ENCODE measurements at regions not wholly inside any gene's neighbourhood (a gene's known extent, or its start where the extent isn't known, plus 50 kb on each side); places are given as distances from the start of the nearest gene placed in this dataset.

- Histone ChIP-seq H3K36me3 (ENCODE audit: control insufficient read depth, insufficient read depth, low read length) (no peaks in the 10 kb centered on the region), H3K4me3 (ENCODE audit: low read length) (no peak overlapping the region), H3K9me3 (ENCODE audit: control insufficient read depth, low read length) (no peaks in the 10 kb centered on the region), H3K27me3 (ENCODE audit: control insufficient read depth, insufficient read depth, low read length) (no peaks in the 10 kb centered on the region), H3K4me1 (ENCODE audit: control insufficient read depth, insufficient read depth, low read length) (peaks cover 9% of the 10 kb centered on the region), H3K9ac (ENCODE audit: low read length) (no peak overlapping the region)
Measured at GRCh38 chr1:22224091-22224490, 81.2 kb upstream of the WNT4 start.

GRCh38 chr1:22224631-22225030, 81.7 kb upstream of the WNT4 start:
- H3K27me3 ChIP-seq (ENCODE audit: control insufficient read depth, insufficient read depth, low read length) = no peaks in the 10 kb centered on the region

DNA sequence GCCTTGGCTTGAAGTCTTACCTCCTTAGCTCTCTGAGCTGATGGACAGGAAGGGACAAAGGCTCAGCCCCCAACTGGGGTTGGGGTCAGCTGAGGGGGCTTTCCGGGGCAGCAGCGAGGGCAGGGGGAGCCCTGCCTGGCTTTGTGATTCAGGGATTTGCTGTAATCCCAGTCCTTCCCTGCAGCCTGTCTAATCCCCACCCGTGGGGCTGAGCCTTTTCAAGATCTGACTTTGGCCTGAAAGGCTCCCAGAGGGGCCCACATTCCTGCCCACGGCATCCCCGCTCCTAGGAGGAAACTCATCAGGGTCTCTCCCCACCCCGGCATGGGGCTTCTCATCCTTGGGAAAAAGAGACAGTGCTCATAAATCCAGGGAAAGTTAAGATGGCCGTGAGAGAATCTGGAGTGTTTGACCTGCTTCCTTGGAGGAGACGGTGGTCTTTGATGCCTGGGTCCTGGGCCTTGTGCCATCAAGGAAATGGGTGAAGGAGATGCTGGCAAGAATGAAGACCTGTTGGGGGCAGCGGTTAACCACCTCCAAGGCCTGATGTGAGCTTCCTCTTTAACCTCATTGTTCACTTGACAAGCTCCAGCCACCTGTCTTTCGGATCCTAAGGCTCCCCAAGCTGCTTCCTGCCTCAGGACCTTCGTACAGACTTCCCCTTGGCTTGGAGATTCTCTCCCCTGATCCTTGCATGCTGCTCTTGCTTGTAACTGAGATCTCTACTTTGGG, 83.1 kb upstream of the WNT4 start:
- H3K4me1 ChIP-seq (ENCODE audit: control insufficient read depth, insufficient read depth, low read length) = peaks cover 10% of the 10 kb centered on the region
- no peaks in the 10 kb centered on the region for H3K27me3 ChIP-seq (ENCODE audit: control insufficient read depth, insufficient read depth, low read length)
- H3K36me3 ChIP-seq (ENCODE audit: control insufficient read depth, insufficient read depth, low read length) = no peaks in the 10 kb centered on the region
- H3K9me3 ChIP-seq (ENCODE audit: control insufficient read depth, low read length) = no peaks in the 10 kb centered on the region
- no peak overlapping the region for H3K9ac ChIP-seq (ENCODE audit: low read length)
- no peak overlapping the region for H3K4me3 ChIP-seq (ENCODE audit: low read length)

More at GRCh38 chr1:22224631-22225030, 81.7 kb upstream of the WNT4 start:
- Histone ChIP-seq H3K9ac (ENCODE audit: low read length) (no peak overlapping the region), H3K36me3 (ENCODE audit: control insufficient read depth, insufficient read depth, low read length) (no peaks in the 10 kb centered on the region), H3K4me1 (ENCODE audit: control insufficient read depth, insufficient read depth, low read length) (peaks cover 10% of the 10 kb centered on the region), H3K9me3 (ENCODE audit: control insufficient read depth, low read length) (no peaks in the 10 kb centered on the region), H3K4me3 (ENCODE audit: low read length) (no peak overlapping the region)

GRCh38 chr1:22228074-22228473, 85.2 kb upstream of the WNT4 start:
- H3K4me1 ChIP-seq (ENCODE audit: control insufficient read depth, insufficient read depth, low read length) = peaks cover 10% of the 10 kb centered on the region
- H3K9ac ChIP-seq (ENCODE audit: low read length) = no peak overlapping the region
- no peaks in the 10 kb centered on the region for H3K36me3 ChIP-seq (ENCODE audit: control insufficient read depth, insufficient read depth, low read length)
- H3K9me3 ChIP-seq (ENCODE audit: control insufficient read depth, low read length) = no peaks in the 10 kb centered on the region
- H3K4me3 ChIP-seq (ENCODE audit: low read length) = no peak overlapping the region
- H3K27me3 ChIP-seq (ENCODE audit: control insufficient read depth, insufficient read depth, low read length) = no peaks in the 10 kb centered on the region

DNA sequence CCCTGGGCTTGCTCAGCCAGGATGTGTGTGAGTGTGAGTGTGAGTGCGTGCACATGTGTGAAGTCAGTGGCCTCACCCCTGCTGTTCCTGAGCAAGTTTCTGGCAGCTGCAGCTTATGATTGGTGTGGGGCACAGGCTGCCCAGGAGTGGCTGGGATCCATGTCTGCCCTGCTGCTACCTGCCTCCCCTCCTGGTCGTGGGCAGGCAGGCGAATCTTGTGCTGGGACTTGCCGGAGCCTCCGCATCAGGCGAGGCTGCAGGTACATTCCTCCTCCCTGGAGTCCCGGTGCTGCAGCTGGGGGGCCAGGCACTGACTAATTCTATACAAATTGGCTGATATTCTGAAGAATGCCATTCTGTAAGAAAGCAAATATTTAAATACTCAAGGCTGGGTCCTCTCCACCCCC, 85.6 kb upstream of the WNT4 start:
- Histone ChIP-seq H3K27me3 (ENCODE audit: control insufficient read depth, insufficient read depth, low read length) (no peaks in the 10 kb centered on the region), H3K36me3 (ENCODE audit: control insufficient read depth, insufficient read depth, low read length) (no peaks in the 10 kb centered on the region), H3K4me3 (ENCODE audit: low read length) (no peak overlapping the region), H3K9me3 (ENCODE audit: control insufficient read depth, low read length) (no peaks in the 10 kb centered on the region), H3K4me1 (ENCODE audit: control insufficient read depth, insufficient read depth, low read length) (peaks cover 10% of the 10 kb centered on the region), H3K9ac (ENCODE audit: low read length) (no peak overlapping the region)

DNA sequence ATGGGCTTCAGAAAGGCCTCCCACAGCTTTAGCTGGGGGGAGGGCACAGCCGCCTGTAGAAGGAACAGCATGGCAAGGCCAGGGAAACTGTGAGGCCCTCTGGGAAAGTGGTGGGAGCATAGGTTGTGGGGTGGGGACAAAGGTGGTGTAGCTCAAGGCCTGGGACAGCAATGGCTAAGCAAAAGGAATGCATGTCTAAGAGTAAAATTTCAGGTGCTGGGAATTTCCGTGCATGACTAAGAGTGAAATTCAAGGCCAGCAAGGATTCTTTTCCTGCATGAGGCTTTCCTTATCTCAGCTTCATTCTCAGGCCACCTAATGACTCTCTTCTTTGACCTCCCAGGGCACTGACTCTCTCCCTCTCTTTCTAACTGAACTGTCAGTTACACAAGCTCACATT, 86.5 kb upstream of the WNT4 start:
- H3K4me3 ChIP-seq (ENCODE audit: low read length) = no peak overlapping the region
- H3K9ac ChIP-seq (ENCODE audit: low read length) = no peak overlapping the region
- H3K27me3 ChIP-seq (ENCODE audit: control insufficient read depth, insufficient read depth, low read length) = no peaks in the 10 kb centered on the region
- H3K36me3 ChIP-seq (ENCODE audit: control insufficient read depth, insufficient read depth, low read length) = no peaks in the 10 kb centered on the region
- H3K4me1 ChIP-seq (ENCODE audit: control insufficient read depth, insufficient read depth, low read length) = peaks cover 10% of the 10 kb centered on the region
- no peaks in the 10 kb centered on the region for H3K9me3 ChIP-seq (ENCODE audit: control insufficient read depth, low read length)

DNA sequence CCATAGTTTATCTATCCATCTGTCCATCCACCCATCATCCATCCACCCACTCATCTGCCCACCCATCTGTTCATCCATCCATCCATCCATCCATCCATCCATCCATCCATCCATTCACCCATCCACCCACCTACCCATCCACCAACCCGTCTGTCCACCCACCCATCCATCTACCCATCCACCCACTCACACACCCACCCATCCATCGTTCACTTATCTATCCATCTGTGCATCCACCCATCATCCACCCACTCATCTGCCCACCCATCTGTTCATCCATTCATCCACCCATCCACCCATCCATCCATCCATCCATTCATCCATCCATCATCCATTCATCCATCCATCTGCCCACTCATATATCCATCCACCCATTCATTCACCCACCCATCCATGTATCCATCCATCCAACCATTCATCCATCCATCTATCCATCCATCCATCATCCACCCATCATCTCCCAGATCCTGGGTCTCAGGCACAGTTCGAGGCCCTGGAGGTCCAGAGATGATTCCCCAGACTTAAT, 88.2 kb upstream of the WNT4 start:
- Histone ChIP-seq H3K9ac (ENCODE audit: low read length) (no peak overlapping the region), H3K9me3 (ENCODE audit: control insufficient read depth, low read length) (no peaks in the 10 kb centered on the region), H3K4me1 (ENCODE audit: control insufficient read depth, insufficient read depth, low read length) (peaks cover 10% of the 10 kb centered on the region), H3K36me3 (ENCODE audit: control insufficient read depth, insufficient read depth, low read length) (no peaks in the 10 kb centered on the region), H3K4me3 (ENCODE audit: low read length) (no peak overlapping the region), H3K27me3 (ENCODE audit: control insufficient read depth, insufficient read depth, low read length) (no peaks in the 10 kb centered on the region)

- no peak overlapping the region for H3K9ac ChIP-seq (ENCODE audit: low read length)
- no peak overlapping the region for H3K4me3 ChIP-seq (ENCODE audit: low read length)
- no peaks in the 10 kb centered on the region for H3K9me3 ChIP-seq (ENCODE audit: control insufficient read depth, low read length)
- peaks cover 2% of the 10 kb centered on the region for H3K27me3 ChIP-seq (ENCODE audit: control insufficient read depth, insufficient read depth, low read length)
- no peaks in the 10 kb centered on the region for H3K36me3 ChIP-seq (ENCODE audit: control insufficient read depth, insufficient read depth, low read length)
- H3K4me1 ChIP-seq (ENCODE audit: control insufficient read depth, insufficient read depth, low read length) = peaks cover 10% of the 10 kb centered on the region
Measured at GRCh38 chr1:22231995-22232690, 89.2 kb upstream of the WNT4 start.

GRCh38 chr1:22233222-22233621, 90.3 kb upstream of the WNT4 start:
- H3K4me1 ChIP-seq (ENCODE audit: control insufficient read depth, insufficient read depth, low read length) = peaks cover 9% of the 10 kb centered on the region
- H3K27me3 ChIP-seq (ENCODE audit: control insufficient read depth, insufficient read depth, low read length) = peaks cover 2% of the 10 kb centered on the region
- no peak overlapping the region for H3K9ac ChIP-seq (ENCODE audit: low read length)
- H3K9me3 ChIP-seq (ENCODE audit: control insufficient read depth, low read length) = no peaks in the 10 kb centered on the region
- H3K36me3 ChIP-seq (ENCODE audit: control insufficient read depth, insufficient read depth, low read length) = no peaks in the 10 kb centered on the region
- H3K4me3 ChIP-seq (ENCODE audit: low read length) = no peak overlapping the region

- Histone ChIP-seq H3K27me3 (ENCODE audit: control insufficient read depth, insufficient read depth, low read length) (peaks cover 2% of the 10 kb centered on the region), H3K9me3 (ENCODE audit: control insufficient read depth, low read length) (no peaks in the 10 kb centered on the region), H3K36me3 (ENCODE audit: control insufficient read depth, insufficient read depth, low read length) (no peaks in the 10 kb centered on the region), H3K4me1 (ENCODE audit: control insufficient read depth, insufficient read depth, low read length) (peaks cover 7% of the 10 kb centered on the region), H3K4me3 (ENCODE audit: low read length) (no peak overlapping the region), H3K9ac (ENCODE audit: low read length) (no peak overlapping the region)
Measured at GRCh38 chr1:22234476-22235030, 91.7 kb upstream of the WNT4 start.

DNA sequence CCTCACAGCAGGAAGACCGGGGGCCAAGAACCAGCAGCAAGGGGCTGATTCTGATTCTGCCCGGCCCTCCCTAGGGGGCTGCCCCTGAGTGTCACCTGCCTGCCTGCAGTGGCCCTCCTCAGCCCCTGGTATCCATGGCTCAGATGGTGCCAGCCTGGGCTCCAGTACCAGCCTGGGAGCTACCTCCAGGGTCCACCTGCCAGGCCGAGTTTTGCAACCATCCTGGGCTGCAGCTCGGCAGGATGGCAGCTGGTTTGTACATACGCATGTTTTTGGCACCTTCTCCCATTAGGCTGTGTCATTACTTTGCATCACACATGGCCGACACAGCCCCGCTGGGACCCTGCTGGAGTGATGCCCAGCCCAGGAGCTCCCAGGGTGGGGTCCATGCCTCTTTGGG, 93.3 kb upstream of the WNT4 start:
- H3K9ac ChIP-seq (ENCODE audit: low read length) = no peak overlapping the region
- H3K4me3 ChIP-seq (ENCODE audit: low read length) = no peak overlapping the region
- no peaks in the 10 kb centered on the region for H3K9me3 ChIP-seq (ENCODE audit: control insufficient read depth, low read length)
- peaks cover 8% of the 10 kb centered on the region for H3K4me1 ChIP-seq (ENCODE audit: control insufficient read depth, insufficient read depth, low read length)
- H3K36me3 ChIP-seq (ENCODE audit: control insufficient read depth, insufficient read depth, low read length) = no peaks in the 10 kb centered on the region
- H3K27me3 ChIP-seq (ENCODE audit: control insufficient read depth, insufficient read depth, low read length) = peaks cover 2% of the 10 kb centered on the region

- H3K27me3 ChIP-seq (ENCODE audit: control insufficient read depth, insufficient read depth, low read length) = peaks cover 2% of the 10 kb centered on the region
- H3K9me3 ChIP-seq (ENCODE audit: control insufficient read depth, low read length) = no peaks in the 10 kb centered on the region
- H3K9ac ChIP-seq (ENCODE audit: low read length) = no peak overlapping the region
- H3K4me3 ChIP-seq (ENCODE audit: low read length) = no peak overlapping the region
- peaks cover 8% of the 10 kb centered on the region for H3K4me1 ChIP-seq (ENCODE audit: control insufficient read depth, insufficient read depth, low read length)
- no peaks in the 10 kb centered on the region for H3K36me3 ChIP-seq (ENCODE audit: control insufficient read depth, insufficient read depth, low read length)
Measured at GRCh38 chr1:22236900-22237299, 94.0 kb upstream of the WNT4 start.
